SH-SY5Y (cell line): ENCODE measurements at regions not wholly inside any gene's neighbourhood (a gene's known extent, or its start where the extent isn't known, plus 50 kb on each side); places are given as distances from the start of the nearest gene placed in this dataset.

Source experiments
- GATA2 ChIP-seq: IDR thresholded peaks from 2 replicates; pipeline ENCODE4 v1.6.1; 2011; ENCODE audit warnings: mild to moderate bottlenecking, low read depth, low read length
- GATA3 ChIP-seq: IDR thresholded peaks from 2 replicates; pipeline ENCODE4 v1.6.1; 2011; ENCODE audit warnings: low read depth, mild to moderate bottlenecking, low read length, moderate library complexity

DNA sequence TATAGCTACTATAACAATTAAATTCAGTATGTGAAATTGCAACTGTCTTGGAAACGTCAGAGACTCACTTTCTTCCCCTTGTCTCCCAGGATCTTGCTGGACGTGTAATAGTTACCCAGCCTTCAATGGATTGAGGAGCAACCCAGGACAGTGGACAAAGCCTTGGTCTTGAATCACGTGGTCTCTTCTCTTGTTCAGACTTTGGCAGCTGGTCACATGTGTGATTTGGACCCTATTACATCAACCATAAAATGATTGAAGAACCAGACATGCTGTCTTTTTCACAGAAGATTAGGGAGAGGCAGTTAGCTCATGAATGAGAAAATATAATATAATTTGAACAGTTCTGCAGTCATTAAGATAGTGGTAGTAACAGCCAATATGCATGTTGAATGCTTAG is 1085.5 kb upstream of the RBFOX1 start:
- TF ChIP-seq GATA2 (no peak), GATA3 (no peak)
